Coronary artery (tissue), 2 donors: ENCODE measurements at regions not wholly inside any gene's neighbourhood (a gene's known extent, or its start where the extent isn't known, plus 50 kb on each side); places are given as distances from the start of the nearest gene placed in this dataset.

Experiments
- DNase-seq: peaks from one replicate; pipeline ENCODE4 v3.0.0-alpha.2; 2017; ENCODE audit warnings: low spot score
- H3K27ac ChIP-seq, 2 donors: fragments of 200-600 bp; sonication (generic); one replicate each; pipeline ENCODE4 v1.5.1; 2016 to 2019
- H3K4me3 ChIP-seq: fragments of 200-600 bp; sonication (generic); 2 replicates; pipeline ENCODE4 v1.5.1; 2016; ENCODE audit warnings: mild to moderate bottlenecking, moderate library complexity
- TF ChIP-seq, protein P1 (sequence below): fragments of 200-600 bp; sonication (generic); IDR thresholded peaks from one replicate; pipeline ENCODE4 v1.5.1; 2019; ENCODE audit warnings: antibody characterized with exemption

DNA sequence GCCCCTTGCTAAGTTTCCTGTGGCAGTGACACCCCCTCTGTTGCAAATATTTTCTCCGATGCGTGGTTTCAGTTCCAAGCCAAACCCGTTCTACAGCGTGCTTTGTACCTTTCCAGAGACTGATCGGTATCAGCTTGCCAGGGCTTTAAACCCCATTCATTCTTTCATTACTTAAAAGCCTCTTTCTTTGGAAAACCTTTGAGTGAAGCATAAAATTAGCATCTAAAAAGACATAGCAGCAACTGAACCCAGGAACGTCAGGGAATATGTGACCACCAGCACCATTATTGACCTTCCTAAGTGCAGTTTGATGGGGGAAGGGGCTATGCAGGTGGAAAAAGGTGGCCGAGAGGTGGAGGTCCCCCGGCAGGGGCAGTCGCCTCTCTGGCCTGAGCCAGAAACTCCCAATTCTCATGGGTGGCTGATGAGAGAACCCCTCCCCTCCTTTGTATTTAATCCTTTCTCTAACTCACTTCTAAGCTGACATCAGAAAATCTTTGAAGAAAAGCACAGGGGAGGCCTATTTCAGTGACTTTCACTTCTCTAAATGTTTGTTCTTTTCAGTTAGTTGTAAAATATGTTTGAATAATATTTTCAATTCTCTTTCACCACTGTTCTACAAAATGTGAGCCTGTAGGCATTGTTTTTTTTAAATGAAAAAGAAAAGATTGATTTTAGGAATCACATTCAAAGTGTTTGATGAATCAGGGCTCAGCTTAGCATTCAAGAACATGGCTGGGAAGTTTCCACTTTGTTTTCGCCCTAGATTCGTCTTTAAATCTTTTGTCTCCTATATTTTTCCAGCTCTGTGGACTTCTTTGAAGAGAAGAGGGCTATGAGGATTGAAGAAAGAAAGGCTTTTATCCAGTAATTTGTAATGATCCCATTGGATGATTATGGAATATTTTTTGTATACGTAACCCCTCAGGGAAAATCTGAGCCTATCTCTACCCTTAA lies 89.2 kb downstream of the RSPH3 start:
- Histone ChIP-seq H3K4me3 (no peak overlapping the region), H3K27ac (no peak overlapping the region)
- DNase-seq: no peak
- TF ChIP-seq, protein P1, sequence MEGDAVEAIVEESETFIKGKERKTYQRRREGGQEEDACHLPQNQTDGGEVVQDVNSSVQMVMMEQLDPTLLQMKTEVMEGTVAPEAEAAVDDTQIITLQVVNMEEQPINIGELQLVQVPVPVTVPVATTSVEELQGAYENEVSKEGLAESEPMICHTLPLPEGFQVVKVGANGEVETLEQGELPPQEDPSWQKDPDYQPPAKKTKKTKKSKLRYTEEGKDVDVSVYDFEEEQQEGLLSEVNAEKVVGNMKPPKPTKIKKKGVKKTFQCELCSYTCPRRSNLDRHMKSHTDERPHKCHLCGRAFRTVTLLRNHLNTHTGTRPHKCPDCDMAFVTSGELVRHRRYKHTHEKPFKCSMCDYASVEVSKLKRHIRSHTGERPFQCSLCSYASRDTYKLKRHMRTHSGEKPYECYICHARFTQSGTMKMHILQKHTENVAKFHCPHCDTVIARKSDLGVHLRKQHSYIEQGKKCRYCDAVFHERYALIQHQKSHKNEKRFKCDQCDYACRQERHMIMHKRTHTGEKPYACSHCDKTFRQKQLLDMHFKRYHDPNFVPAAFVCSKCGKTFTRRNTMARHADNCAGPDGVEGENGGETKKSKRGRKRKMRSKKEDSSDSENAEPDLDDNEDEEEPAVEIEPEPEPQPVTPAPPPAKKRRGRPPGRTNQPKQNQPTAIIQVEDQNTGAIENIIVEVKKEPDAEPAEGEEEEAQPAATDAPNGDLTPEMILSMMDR: no peak

DNA sequence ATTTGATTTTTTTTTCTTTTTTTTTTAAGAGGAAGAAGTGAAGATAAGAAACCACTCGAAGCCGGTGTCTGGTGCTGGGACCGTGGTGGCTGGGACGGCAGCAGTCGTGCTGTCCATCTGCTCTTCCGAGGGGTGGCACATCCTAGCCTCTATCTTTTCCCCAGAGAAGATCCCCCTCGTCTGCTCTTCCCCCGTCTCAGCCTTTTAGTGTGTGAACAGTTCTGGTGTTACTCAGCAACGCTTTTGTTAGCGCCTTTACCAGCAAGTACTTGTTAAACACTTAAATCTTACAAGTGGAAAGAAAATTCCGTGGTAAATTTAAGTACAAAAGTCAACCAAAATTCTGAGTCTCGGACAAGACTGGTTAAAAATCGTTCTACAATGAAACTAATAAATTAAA lies 90.1 kb downstream of the RSPH3 start:
- Histone ChIP-seq H3K27ac (no peak overlapping the region), H3K4me3 (no peak overlapping the region)
- DNase-seq: no peak
- TF ChIP-seq, protein P1: no peak

DNA sequence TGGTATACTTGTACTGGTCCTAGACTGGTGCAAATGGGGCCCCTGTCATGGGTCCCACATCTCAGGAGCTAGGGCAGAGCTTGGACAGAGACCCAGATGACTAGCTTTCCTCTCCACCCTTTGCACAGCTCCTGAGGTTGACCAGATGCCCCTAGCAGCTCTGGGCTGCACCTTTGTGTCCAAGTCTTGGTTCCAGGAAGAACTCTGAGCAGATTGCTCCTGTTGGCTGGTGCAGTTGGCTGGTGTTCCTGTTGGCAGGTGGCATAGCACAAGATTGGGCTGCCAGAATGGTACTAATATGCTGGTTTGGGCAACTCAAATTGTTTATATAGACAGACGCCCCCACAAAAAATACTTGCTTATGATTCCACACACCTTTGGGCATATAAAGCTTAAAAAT lies 89.4 kb upstream of the EZR start:
- DNase-seq: no peak
- Histone ChIP-seq H3K27ac (no peak overlapping the region), H3K4me3 (no peak overlapping the region)
- TF ChIP-seq, protein P1: no peak

DNA sequence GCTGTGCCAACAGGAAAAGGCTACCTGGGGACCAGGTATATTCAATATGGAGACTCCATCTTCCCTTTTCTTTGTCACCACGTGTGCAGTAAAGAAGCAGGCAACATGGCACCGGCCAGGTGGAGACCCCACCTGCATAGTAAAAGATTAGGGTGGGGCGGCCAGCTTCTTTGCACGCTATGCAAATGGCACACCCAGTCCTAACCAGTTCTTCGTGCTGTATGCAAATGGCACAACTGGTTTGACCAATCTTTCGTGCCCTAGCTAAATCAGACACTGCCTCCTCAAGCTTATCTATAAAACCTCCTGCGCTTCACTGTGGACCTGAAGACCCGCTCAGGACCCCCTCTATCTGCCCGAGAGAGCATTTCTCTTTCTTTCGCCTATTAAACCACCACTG lies 88.8 kb upstream of the EZR start:
- Histone ChIP-seq H3K27ac (no peak overlapping the region), H3K4me3 (no peak overlapping the region)
- TF ChIP-seq, protein P1: no peak
- no peak for DNase-seq

DNA sequence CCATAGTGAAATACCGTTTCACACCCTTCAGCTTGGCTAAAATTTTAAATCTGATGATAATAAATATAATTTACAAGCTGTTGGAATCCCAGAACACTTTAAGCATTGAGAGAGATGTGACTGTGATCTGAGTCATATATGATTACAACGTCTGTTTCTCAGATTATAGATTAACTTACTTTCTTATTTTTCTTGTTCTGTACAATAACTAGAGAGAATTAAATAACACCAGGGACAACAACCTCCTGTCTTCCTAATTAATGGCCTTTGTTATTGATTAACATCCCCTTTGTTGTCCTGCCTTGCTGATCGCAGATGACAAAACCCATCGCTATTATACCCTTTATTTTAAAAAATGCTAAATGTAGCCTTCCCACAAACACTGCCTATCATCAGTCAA lies 87.8 kb upstream of the EZR start:
- no peak for DNase-seq
- no peak overlapping the region for H3K27ac ChIP-seq
- H3K4me3 ChIP-seq: no peak overlapping the region
- TF ChIP-seq, protein P1: no peak

DNA sequence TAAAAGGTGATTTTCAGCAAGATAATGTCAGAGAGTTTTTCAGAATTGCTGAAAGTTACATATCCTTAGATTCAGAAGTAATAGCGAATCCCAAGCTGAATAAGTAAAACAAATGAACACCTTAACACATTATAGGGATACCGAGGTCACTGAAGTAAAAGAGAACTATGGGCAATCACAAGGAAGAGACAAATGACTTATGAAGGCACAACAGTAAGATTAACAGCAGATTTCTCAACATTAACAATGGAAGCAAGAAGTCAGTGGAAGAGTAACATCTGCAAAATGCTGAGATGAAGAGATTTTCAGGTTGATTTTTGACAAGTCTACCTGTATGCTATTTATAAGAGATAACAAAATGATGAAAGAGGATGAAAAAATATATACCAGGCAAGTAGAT lies 86.1 kb upstream of the EZR start:
- H3K27ac ChIP-seq: no peak overlapping the region
- DNase-seq: no peak
- TF ChIP-seq, protein P1: no peak
- H3K4me3 ChIP-seq: no peak overlapping the region

DNA sequence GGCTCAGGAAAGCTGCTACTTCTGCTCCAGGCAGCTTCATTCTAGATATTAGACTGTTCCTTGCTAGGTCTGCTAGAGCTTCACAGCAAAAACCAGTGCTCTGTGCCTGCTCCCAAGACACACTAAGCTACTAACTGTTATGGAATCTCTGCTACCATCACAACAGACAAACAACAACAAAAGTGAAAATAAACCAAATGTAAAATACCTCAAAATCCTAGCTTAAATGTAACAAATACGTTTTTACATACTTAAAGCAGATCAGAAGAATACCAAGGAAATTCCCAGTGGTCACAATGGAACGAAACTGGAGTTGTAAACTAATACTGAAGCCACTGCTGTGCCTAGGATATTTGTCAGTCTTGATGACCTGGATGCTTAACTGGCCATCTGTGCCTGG lies 84.6 kb upstream of the EZR start:
- TF ChIP-seq, protein P1: no peak
- H3K4me3 ChIP-seq: no peak overlapping the region
- no peak for DNase-seq

More for the DNA sequence above, 84.6 kb upstream of the EZR start:
- no peak overlapping the region for H3K27ac ChIP-seq
